HCT116 (cell line): ENCODE measurements at regions not wholly inside any gene's neighbourhood (a gene's known extent, or its start where the extent isn't known, plus 50 kb on each side); places are given as distances from the start of the nearest gene placed in this dataset.

Experiments used
- ATAC-seq: fragments of 200-7000 bp; cut with Tn5 transposase; 2 replicates; pipeline ENCODE4 v1.9.1; 2020; ENCODE audit warnings: mild to moderate bottlenecking, moderate library complexity
- BruUV-seq: library from RNA; stranded (reverse); fragments of 400-500 nt; replicated peaks from 2 replicates; lab custom pipeline; 2021; lab: Mats Ljungman, UMichigan
- CTCF ChIA-PET: fragments of 300-600 bp; sonication (Branson Sonifier 250); formaldehyde crosslinking; loops from one replicate; lab custom pipeline; 2021; ENCODE audit warnings: antibody characterized with exemption; lab: Charles Lee
- POLR2A ChIA-PET: fragments of 300-600, 350-600 bp; sonication (Branson Sonifier 250); formaldehyde crosslinking; loops from one replicate; lab custom pipeline; 2021; ENCODE audit warnings: antibody characterized with exemption; lab: Charles Lee
- RAD21 ChIA-PET, 2 experiments: fragments of 300-600 bp; sonication (Branson Sonifier 250); formaldehyde crosslinking; loops; one replicate each; lab custom pipeline; 2023; ENCODE audit warnings: low total read pairs in 2 of 2; ENCODE audit not compliant: uncharacterized antibody in 2 of 2, unreplicated experiment in 2 of 2, low non-redundant PET in 1 of 2; lab: Charles Lee
- DNase-seq: peaks from one replicate; pipeline ENCODE4 v3.0.0-alpha.2; 2010; ENCODE audit warnings: low read depth, low spot score
- H2AFZ ChIP-seq: fragments of 200-600 bp; shearing (Covaris generic), sonication (generic); 2 replicates; pipeline ENCODE4 v1.6.1; 2017; ENCODE audit warnings: low read depth, mixed run types, mixed read lengths, antibody characterized with exemption, low read length; ENCODE audit not compliant: poor library complexity, severe bottlenecking
- H3K27ac ChIP-seq: 2 replicates; pipeline ENCODE4 v1.5.1; 2012; ENCODE audit warnings: low read depth, low read length
- H3K27me3 ChIP-seq: fragments of 200-600 bp; sonication (generic); 2 replicates; pipeline ENCODE4 v1.6.1; 2016; ENCODE audit warnings: mixed run types, low read length, mixed read lengths; ENCODE audit not compliant: insufficient read depth
- H3K36me3 ChIP-seq, 2 experiments: fragments of 200-500 bp in 1 of 2; fragments of 200-600 bp in 1 of 2; sonication (Bioruptor generic) in 1 of 2; sonication (generic) in 1 of 2; 2 replicates each; pipeline versions ENCODE4 v1.5.1 to v1.6.1; 2014 to 2016; ENCODE audit warnings: low read length in 2 of 2, inconsistent platforms in 1 of 2, mixed read lengths in 1 of 2, mixed run types in 1 of 2; ENCODE audit not compliant: insufficient read depth in 2 of 2, control insufficient read depth in 1 of 2
- H3K4me1 ChIP-seq, 2 experiments: fragments of 200-600 bp in 1 of 2; sonication (generic) in 1 of 2; 2 replicates each; pipeline versions ENCODE4 v1.5.1 to v1.6.1; 2012 to 2017; ENCODE audit warnings: low read length in 2 of 2, inconsistent platforms in 1 of 2, mild to moderate bottlenecking in 1 of 2, mixed read lengths in 1 of 2, mixed run types in 1 of 2, moderate library complexity in 1 of 2; ENCODE audit not compliant: insufficient read depth in 2 of 2, control insufficient read depth in 1 of 2
- H3K4me2 ChIP-seq: fragments of 200-600 bp; sonication (generic); 2 replicates; pipeline ENCODE4 v1.6.1; 2017; ENCODE audit warnings: mixed run types, low read length, mixed read lengths
- H3K4me3 ChIP-seq, 2 experiments: fragments of 200-600 bp in 1 of 2; sonication (generic) in 1 of 2; replicated peaks in 1 of 2; 2 replicates each; pipeline ENCODE4 v1.5.1; 2011 to 2016; ENCODE audit warnings: low read length in 2 of 2, control low read depth in 1 of 2, low read depth in 1 of 2, mild to moderate bottlenecking in 1 of 2, mixed read lengths in 1 of 2, mixed run types in 1 of 2
- H3K79me2 ChIP-seq: fragments of 200-600 bp; sonication (generic); 2 replicates; pipeline ENCODE4 v1.6.1; 2017; ENCODE audit warnings: mild to moderate bottlenecking, mixed run types, low read length, moderate library complexity, mixed read lengths; ENCODE audit not compliant: insufficient read depth
- H3K9ac ChIP-seq: fragments of 200-600 bp; sonication (generic); 2 replicates; pipeline ENCODE4 v1.6.1; 2016; ENCODE audit warnings: low read length, mixed read lengths
- H3K9me2 ChIP-seq: fragments of 200-600 bp; sonication (generic), shearing (Covaris generic); 2 replicates; pipeline ENCODE4 v1.6.1; 2017; ENCODE audit warnings: mixed run types, mild to moderate bottlenecking, moderate library complexity; ENCODE audit not compliant: insufficient read depth
- H3K9me3 ChIP-seq, 2 experiments: fragments of 200-500 bp in 1 of 2; fragments of 200-600 bp in 1 of 2; sonication (Bioruptor generic) in 1 of 2; sonication (generic) in 1 of 2; 2 replicates each; pipeline ENCODE4 v1.6.1; 2014 to 2017; ENCODE audit warnings: low read length in 2 of 2, mixed read lengths in 2 of 2, inconsistent platforms in 1 of 2, low read depth in 1 of 2, mild to moderate bottlenecking in 1 of 2, mixed run types in 1 of 2, moderate library complexity in 1 of 2; ENCODE audit not compliant: control insufficient read depth in 1 of 2, insufficient read depth in 1 of 2
- H4K20me1 ChIP-seq: fragments of 200-600 bp; sonication (generic), shearing (Covaris generic); 2 replicates; pipeline ENCODE4 v1.6.1; 2017; ENCODE audit warnings: mixed run types, mild to moderate bottlenecking, moderate library complexity; ENCODE audit not compliant: insufficient read depth
- EGR1 ChIP-seq: IDR thresholded peaks from 2 replicates; pipeline ENCODE4 v1.6.1; 2012; ENCODE audit warnings: low read depth
- EZH2 ChIP-seq: fragments of 200-600 bp; sonication (generic); IDR thresholded peaks from 2 replicates; pipeline ENCODE4 v1.6.1; 2017; ENCODE audit warnings: antibody characterized with exemption, mixed run types
- EZH2phosphoT487 ChIP-seq: fragments of 200-600 bp; IDR thresholded peaks from 2 replicates; pipeline ENCODE4 v1.6.1; 2018; ENCODE audit warnings: antibody characterized with exemption, borderline replicate concordance
- FOSL1 ChIP-seq: IDR thresholded peaks from 2 replicates; pipeline ENCODE4 v1.6.1; 2012; ENCODE audit warnings: low read depth
- JUND ChIP-seq: IDR thresholded peaks from 2 replicates; pipeline ENCODE4 v1.6.1; 2012
- POLR2A ChIP-seq: IDR thresholded peaks from 2 replicates; pipeline ENCODE4 v1.7.0; 2011; ENCODE audit warnings: borderline replicate concordance; ENCODE audit not compliant: insufficient read depth, insufficient read length; ENCODE audit errors: extremely low read depth
- RAD21 ChIP-seq: IDR thresholded peaks from 2 replicates; pipeline ENCODE4 v1.6.1; 2012; ENCODE audit warnings: low read depth, mild to moderate bottlenecking
- SIN3A ChIP-seq: IDR thresholded peaks from 2 replicates; pipeline ENCODE4 v1.6.1; 2012; ENCODE audit warnings: low read depth
- SP1 ChIP-seq: IDR thresholded peaks from 2 replicates; pipeline ENCODE4 v1.6.1; 2012; ENCODE audit warnings: low read depth
- TCF7L2 ChIP-seq: IDR thresholded peaks from 2 replicates; pipeline ENCODE4 v1.7.0; 2011; ENCODE audit warnings: borderline replicate concordance, inconsistent platforms; ENCODE audit not compliant: insufficient read depth, insufficient read length; ENCODE audit errors: extremely low read depth
- intact Hi-C: fragments of 100-400 bp; cut with micrococcal nuclease; formaldehyde crosslinking; loops from 2 replicates; pipeline ENCODE4 v1.10.0; 2022
- TF ChIP-seq, protein P1 (sequence below): IDR thresholded peaks from 2 replicates; pipeline ENCODE4 v1.6.1; 2012
- TF ChIP-seq, protein P2 (sequence below): IDR thresholded peaks from 2 replicates; pipeline ENCODE4 v1.6.1; 2011; ENCODE audit warnings: mild to moderate bottlenecking, low read length, moderate library complexity; ENCODE audit not compliant: insufficient replicate concordance; ENCODE audit errors: extremely low read depth
- TF ChIP-seq, protein P3 (sequence below), 3 experiments: fragments of 200-600 bp in 1 of 3; sonication (generic) in 1 of 3; IDR thresholded peaks in 2 of 3; conservative IDR thresholded peaks in 1 of 3; 2 replicates each; pipeline ENCODE4 v1.5.1; 2012 to 2017; ENCODE audit warnings: low read depth in 2 of 3, low read length in 2 of 3, antibody characterized with exemption in 1 of 3, borderline replicate concordance in 1 of 3, control low read depth in 1 of 3, mild to moderate bottlenecking in 1 of 3, mixed read lengths in 1 of 3, mixed run types in 1 of 3, moderate library complexity in 1 of 3; ENCODE audit not compliant: insufficient read depth in 1 of 3
- TF ChIP-seq, protein P4 (sequence below): IDR thresholded peaks from 2 replicates; pipeline ENCODE4 v1.6.1; 2012

DNA sequence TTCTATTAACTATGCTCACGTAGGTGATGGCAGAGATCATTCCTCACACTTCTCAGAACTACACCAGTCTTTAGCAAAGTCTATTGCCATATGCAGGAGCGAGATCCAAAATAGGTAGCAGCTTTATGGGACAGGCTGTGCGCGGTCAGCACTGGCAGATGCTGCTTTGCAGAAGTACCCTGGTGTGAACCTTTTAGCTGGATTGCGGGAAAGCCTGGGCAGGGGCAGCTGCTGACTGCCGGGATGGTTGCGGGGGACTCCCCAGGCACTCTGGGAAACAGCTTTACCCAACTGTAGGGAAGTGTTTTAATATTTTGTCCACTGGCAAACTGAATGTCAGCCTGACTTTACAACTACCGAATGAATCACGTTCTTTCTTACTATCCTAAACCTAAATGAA, 251.3 kb downstream of the HS3ST3A1 start:
- CTCF ChIA-PET, result no interaction called here
- no peaks in the 10 kb centered on the region for H3K36me3 ChIP-seq

More for the DNA sequence above, 251.3 kb downstream of the HS3ST3A1 start:
- H3K9ac ChIP-seq, result no peak overlapping the region
- POLR2A ChIA-PET, result no interaction called here
- TF ChIP-seq, protein P1, sequence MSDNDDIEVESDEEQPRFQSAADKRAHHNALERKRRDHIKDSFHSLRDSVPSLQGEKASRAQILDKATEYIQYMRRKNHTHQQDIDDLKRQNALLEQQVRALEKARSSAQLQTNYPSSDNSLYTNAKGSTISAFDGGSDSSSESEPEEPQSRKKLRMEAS, result no peak
- TF ChIP-seq FOSL1, result no peak
- no peak for TF ChIP-seq SP1
- TF ChIP-seq EZH2, result no peak
- TF ChIP-seq, protein P2, sequence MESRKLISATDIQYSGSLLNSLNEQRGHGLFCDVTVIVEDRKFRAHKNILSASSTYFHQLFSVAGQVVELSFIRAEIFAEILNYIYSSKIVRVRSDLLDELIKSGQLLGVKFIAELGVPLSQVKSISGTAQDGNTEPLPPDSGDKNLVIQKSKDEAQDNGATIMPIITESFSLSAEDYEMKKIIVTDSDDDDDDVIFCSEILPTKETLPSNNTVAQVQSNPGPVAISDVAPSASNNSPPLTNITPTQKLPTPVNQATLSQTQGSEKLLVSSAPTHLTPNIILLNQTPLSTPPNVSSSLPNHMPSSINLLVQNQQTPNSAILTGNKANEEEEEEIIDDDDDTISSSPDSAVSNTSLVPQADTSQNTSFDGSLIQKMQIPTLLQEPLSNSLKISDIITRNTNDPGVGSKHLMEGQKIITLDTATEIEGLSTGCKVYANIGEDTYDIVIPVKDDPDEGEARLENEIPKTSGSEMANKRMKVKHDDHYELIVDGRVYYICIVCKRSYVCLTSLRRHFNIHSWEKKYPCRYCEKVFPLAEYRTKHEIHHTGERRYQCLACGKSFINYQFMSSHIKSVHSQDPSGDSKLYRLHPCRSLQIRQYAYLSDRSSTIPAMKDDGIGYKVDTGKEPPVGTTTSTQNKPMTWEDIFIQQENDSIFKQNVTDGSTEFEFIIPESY, result no peak
- no peak for TF ChIP-seq EGR1
- TF ChIP-seq JUND, result no peak
- no peak for TF ChIP-seq TCF7L2
- no peak for TF ChIP-seq EZH2phosphoT487
- TF ChIP-seq, protein P3, sequence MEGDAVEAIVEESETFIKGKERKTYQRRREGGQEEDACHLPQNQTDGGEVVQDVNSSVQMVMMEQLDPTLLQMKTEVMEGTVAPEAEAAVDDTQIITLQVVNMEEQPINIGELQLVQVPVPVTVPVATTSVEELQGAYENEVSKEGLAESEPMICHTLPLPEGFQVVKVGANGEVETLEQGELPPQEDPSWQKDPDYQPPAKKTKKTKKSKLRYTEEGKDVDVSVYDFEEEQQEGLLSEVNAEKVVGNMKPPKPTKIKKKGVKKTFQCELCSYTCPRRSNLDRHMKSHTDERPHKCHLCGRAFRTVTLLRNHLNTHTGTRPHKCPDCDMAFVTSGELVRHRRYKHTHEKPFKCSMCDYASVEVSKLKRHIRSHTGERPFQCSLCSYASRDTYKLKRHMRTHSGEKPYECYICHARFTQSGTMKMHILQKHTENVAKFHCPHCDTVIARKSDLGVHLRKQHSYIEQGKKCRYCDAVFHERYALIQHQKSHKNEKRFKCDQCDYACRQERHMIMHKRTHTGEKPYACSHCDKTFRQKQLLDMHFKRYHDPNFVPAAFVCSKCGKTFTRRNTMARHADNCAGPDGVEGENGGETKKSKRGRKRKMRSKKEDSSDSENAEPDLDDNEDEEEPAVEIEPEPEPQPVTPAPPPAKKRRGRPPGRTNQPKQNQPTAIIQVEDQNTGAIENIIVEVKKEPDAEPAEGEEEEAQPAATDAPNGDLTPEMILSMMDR (IDR thresholded peaks at IDR 0.05 in 2 of 3, conservative IDR thresholded peaks at IDR 0.05 in 1 of 3; ENCODE audit: borderline replicate concordance in 1 of 3, insufficient read depth in 1 of 3, low read depth in 2 of 3, low read length in 2 of 3), result no peak
- no peak for TF ChIP-seq SIN3A
- TF ChIP-seq RAD21, result no peak
- no peak for TF ChIP-seq POLR2A
- TF ChIP-seq, protein P4, sequence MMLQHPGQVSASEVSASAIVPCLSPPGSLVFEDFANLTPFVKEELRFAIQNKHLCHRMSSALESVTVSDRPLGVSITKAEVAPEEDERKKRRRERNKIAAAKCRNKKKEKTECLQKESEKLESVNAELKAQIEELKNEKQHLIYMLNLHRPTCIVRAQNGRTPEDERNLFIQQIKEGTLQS, result no peak
- no peaks in the 10 kb centered on the region for H4K20me1 ChIP-seq
- H2AFZ ChIP-seq, result peak overlapping the region; percentile 24
- intact Hi-C loops, result no loop called here
- H3K79me2 ChIP-seq, result no peaks in the 10 kb centered on the region
- H3K27ac ChIP-seq, result no peak overlapping the region
- H3K9me2 ChIP-seq, result no peaks in the 10 kb centered on the region
- ATAC-seq, result no peak
- H3K9me3 ChIP-seq, result no peaks in the 10 kb centered on the region
- H3K4me1 ChIP-seq, result peaks cover 11 to 40% of the 10 kb centered on the region in 2 experiments
- RAD21 ChIA-PET, result no interaction called here
- BruUV-seq, result no TSS peak
- H3K4me2 ChIP-seq, result no peak overlapping the region
- DNase-seq, result no peak
- no peaks in the 10 kb centered on the region for H3K27me3 ChIP-seq
- no peak overlapping the region for H3K4me3 ChIP-seq
